HG02588 (cell line): ENCODE measurements at regions not wholly inside any gene's neighbourhood (a gene's known extent, or its start where the extent isn't known, plus 50 kb on each side); places are given as distances from the start of the nearest gene placed in this dataset.
"Not testable (repeated sequence)": the region's sequence is repeated elsewhere in the genome, so short reads cannot be mapped to it uniquely, and the experiment has no call there.

ENCODE experiments used
- ATAC-seq: cut with Tn5 transposase; IDR thresholded peaks from one replicate; pipeline ENCODE4 v1.9.1; 2021; ENCODE audit warnings: mild to moderate bottlenecking, moderate library complexity; ENCODE audit not compliant: unreplicated experiment

- ATAC-seq = no peak
Measured at GRCh38 chr12:59517522-59517921, 78.3 kb upstream of the SLC16A7 start.

GRCh38 chr12:59500915-59501314, 94.9 kb upstream of the SLC16A7 start:
- ATAC-seq = no peak

- ATAC-seq = no peak
Measured at GRCh38 chr12:59500335-59500734, 95.5 kb upstream of the SLC16A7 start.

- peak; percentile 94 for ATAC-seq
Measured at GRCh38 chr12:59499774-59500173, 96.1 kb upstream of the SLC16A7 start.

GRCh38 chr12:59494617-59495016, 101.2 kb upstream of the SLC16A7 start:
- peak; percentile 80 for ATAC-seq

- ATAC-seq = no peak
Measured at GRCh38 chr12:59491877-59492276, 104.0 kb upstream of the SLC16A7 start.

- no peak for ATAC-seq
Measured at GRCh38 chr12:59486827-59487226, 109.0 kb upstream of the SLC16A7 start.

- peak; percentile 73 for ATAC-seq
Measured at GRCh38 chr12:59484575-59484974, 111.3 kb upstream of the SLC16A7 start.

GRCh38 chr12:59474236-59474635, 121.6 kb upstream of the SLC16A7 start:
- not testable (repeated sequence) for ATAC-seq

- ATAC-seq = peak; percentile 80
Measured at GRCh38 chr12:59472273-59472672, 123.6 kb upstream of the SLC16A7 start.

GRCh38 chr12:59459966-59460660, 135.7 kb upstream of the SLC16A7 start:
- no peak for ATAC-seq

GRCh38 chr12:59453475-59453874, 142.4 kb upstream of the SLC16A7 start:
- ATAC-seq = no peak

GRCh38 chr12:59452746-59453145, 143.1 kb upstream of the SLC16A7 start:
- ATAC-seq = no peak

GRCh38 chr12:59452259-59452658, 143.6 kb upstream of the SLC16A7 start:
- no peak for ATAC-seq

- no peak for ATAC-seq
Measured at GRCh38 chr12:59446116-59446515, 149.7 kb upstream of the SLC16A7 start.

GRCh38 chr12:59444932-59445331, 150.9 kb upstream of the SLC16A7 start:
- no peak for ATAC-seq

- no peak for ATAC-seq
Measured at GRCh38 chr12:59432057-59432456, 163.8 kb upstream of the SLC16A7 start.

GRCh38 chr12:59431266-59431665, 164.6 kb upstream of the SLC16A7 start:
- no peak for ATAC-seq

- no peak for ATAC-seq
Measured at GRCh38 chr12:59429766-59430165, 166.1 kb upstream of the SLC16A7 start.

- ATAC-seq = no peak
Measured at GRCh38 chr12:59425798-59426197, 170.0 kb upstream of the SLC16A7 start.

GRCh38 chr12:59424666-59425065, 171.2 kb upstream of the SLC16A7 start:
- not testable (repeated sequence) for ATAC-seq

- no peak for ATAC-seq
Measured at GRCh38 chr12:59414051-59414450, 181.8 kb upstream of the SLC16A7 start.

GRCh38 chr12:59408431-59408830, 187.4 kb upstream of the SLC16A7 start:
- no peak for ATAC-seq
